Body of pancreas (tissue), 4 donors: ENCODE measurements at regions not wholly inside any gene's neighbourhood (a gene's known extent, or its start where the extent isn't known, plus 50 kb on each side); places are given as distances from the start of the nearest gene placed in this dataset.

ENCODE experiments used
- POLR2A ChIP-seq, 3 donors: fragments of 450-650 bp; IDR thresholded peaks; one replicate each; pipeline ENCODE4 v1.6.1; 2016; ENCODE audit warnings: antibody characterized with exemption in 3 of 3, mild to moderate bottlenecking in 2 of 3
- TF ChIP-seq, protein P1 (sequence below), 7 experiments: fragments of 450-650 bp in 4 of 7; fragments of 200-600 bp in 3 of 7; sonication (generic) in 3 of 7; IDR thresholded peaks; one replicate each; pipeline ENCODE4 v1.5.1; 2016 to 2019; ENCODE audit warnings: antibody characterized with exemption in 7 of 7

DNA sequence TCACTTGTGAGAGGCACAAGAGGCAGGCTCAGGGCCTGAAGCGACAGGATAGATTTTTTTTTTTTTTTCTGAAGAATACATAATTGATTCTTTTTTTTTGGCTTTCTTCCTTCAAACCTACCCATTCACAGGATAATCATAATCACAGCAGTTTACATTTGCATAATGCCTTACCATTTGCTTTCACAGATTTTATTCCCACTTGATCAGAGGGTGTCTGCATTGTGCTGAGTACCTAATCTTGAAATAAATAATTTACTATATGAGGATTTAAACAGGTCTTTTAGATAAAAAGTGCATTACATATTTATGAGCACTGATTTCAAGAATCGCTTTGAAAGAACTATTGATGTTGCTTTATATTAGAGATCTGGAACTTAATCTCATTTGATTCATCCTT lies 219.3 kb downstream of the SPRY1 start:
- TF ChIP-seq, protein P1, sequence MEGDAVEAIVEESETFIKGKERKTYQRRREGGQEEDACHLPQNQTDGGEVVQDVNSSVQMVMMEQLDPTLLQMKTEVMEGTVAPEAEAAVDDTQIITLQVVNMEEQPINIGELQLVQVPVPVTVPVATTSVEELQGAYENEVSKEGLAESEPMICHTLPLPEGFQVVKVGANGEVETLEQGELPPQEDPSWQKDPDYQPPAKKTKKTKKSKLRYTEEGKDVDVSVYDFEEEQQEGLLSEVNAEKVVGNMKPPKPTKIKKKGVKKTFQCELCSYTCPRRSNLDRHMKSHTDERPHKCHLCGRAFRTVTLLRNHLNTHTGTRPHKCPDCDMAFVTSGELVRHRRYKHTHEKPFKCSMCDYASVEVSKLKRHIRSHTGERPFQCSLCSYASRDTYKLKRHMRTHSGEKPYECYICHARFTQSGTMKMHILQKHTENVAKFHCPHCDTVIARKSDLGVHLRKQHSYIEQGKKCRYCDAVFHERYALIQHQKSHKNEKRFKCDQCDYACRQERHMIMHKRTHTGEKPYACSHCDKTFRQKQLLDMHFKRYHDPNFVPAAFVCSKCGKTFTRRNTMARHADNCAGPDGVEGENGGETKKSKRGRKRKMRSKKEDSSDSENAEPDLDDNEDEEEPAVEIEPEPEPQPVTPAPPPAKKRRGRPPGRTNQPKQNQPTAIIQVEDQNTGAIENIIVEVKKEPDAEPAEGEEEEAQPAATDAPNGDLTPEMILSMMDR (IDR thresholded peaks at IDR 0.05) = no peak
- no peak for TF ChIP-seq POLR2A (IDR thresholded peaks at IDR 0.05)
